Type B pancreatic cell (in vitro differentiated cells): ENCODE measurements at regions not wholly inside any gene's neighbourhood (a gene's known extent, or its start where the extent isn't known, plus 50 kb on each side); places are given as distances from the start of the nearest gene placed in this dataset.

Experiments used
- DNase-seq: peaks from one replicate; pipeline ENCODE4 v3.0.0; 2021; ENCODE audit warnings: mixed read lengths; ENCODE audit not compliant: unreplicated experiment; ENCODE audit errors: extremely low spot score
- H3K27ac Mint-ChIP-seq: 2 replicates; pipeline ENCODE4 v1.8.0; 2021; ENCODE audit warnings: mild to moderate bottlenecking, mixed read lengths
- H3K27me3 Mint-ChIP-seq: 2 replicates; pipeline ENCODE4 v1.8.0; 2021; ENCODE audit warnings: mixed read lengths
- H3K36me3 Mint-ChIP-seq: 2 replicates; pipeline ENCODE4 v1.8.0; 2021; ENCODE audit warnings: mixed read lengths
- H3K4me1 Mint-ChIP-seq: one replicate; pipeline ENCODE4 v1.8.0; 2021; ENCODE audit warnings: mixed read lengths; ENCODE audit not compliant: unreplicated experiment
- H3K4me3 Mint-ChIP-seq: 2 replicates; pipeline ENCODE4 v1.8.0; 2021; ENCODE audit warnings: mild to moderate bottlenecking, mixed read lengths
- H3K9me3 Mint-ChIP-seq: 2 replicates; pipeline ENCODE4 v1.8.0; 2021; ENCODE audit warnings: mixed read lengths
- CTCF ChIP-seq: fragments of 200-600 bp; sonication (generic); conservative IDR thresholded peaks from 2 replicates; pipeline ENCODE4 v1.5.0; 2021; ENCODE audit warnings: antibody characterized with exemption, mild to moderate bottlenecking

DNA sequence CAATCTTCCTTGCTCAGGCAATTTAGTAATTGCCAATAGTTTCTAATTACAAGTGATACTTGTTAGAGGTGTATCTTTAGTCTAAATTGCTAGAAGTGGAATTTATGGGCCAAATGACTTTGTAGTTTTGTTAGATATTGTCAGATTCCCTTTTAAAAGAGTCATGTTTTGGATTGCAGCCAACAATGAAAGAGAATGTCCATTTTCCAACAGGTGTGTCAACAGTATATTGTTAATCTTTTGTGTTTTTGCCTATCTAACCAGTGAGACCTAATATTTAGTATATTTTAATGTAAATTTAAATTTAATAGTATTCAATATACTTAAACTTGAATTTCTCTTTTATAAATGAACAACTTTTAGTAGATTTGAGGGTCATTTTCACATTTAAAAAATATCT, 259.4 kb upstream of the ETAA1 start:
- Mint-ChIP-seq H3K36me3 (no peaks in the 10 kb centered on the region), H3K9me3 (no peaks in the 10 kb centered on the region), H3K4me3 (no peak overlapping the region), H3K27ac (no peak overlapping the region), H3K4me1 (peaks cover 14% of the 10 kb centered on the region), H3K27me3 (no peaks in the 10 kb centered on the region)
- DNase-seq: no peak
- no peak for TF ChIP-seq CTCF

DNA sequence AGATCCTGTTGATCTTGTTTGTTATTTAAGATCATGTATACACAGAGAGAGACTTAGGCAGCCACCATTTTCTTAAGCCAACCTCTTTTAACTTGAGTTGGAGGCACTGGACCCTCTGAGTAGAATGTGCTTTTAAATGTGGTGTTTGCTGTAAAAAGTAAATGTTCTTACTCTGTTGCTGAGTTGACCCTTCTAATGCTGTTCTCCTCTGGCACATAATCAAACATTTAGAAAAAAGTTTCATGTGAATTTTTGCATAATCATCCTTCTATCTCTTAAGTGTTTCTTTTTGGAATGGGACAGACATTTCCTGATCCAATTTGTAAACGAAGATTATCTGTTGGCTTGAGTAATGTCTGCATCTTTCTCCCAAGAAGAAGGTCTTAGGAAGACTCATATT, 255.1 kb upstream of the ETAA1 start:
- DNase-seq: no peak
- Mint-ChIP-seq H3K27me3 (no peaks in the 10 kb centered on the region), H3K9me3 (no peaks in the 10 kb centered on the region), H3K4me1 (peaks cover 6% of the 10 kb centered on the region), H3K4me3 (no peak overlapping the region), H3K27ac (no peak overlapping the region), H3K36me3 (no peaks in the 10 kb centered on the region)
- TF ChIP-seq CTCF: no peak

DNA sequence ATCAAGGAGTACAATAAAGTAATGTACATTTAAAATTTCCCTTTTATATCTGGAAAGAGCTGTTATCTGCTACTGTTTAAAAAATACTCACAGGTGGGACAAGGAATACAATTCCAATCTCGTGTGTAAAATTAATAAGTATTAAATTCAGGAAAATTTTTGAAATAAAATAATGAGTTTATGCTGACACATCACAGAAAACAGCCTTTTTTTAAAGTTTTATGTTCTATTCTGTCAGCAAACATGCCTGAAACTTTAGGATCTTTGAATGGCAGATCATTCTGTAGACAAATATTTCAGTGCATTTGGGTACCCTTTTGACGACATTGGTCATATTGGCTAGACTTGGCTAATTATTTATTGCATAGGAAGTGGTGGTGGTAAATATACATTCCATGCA, 254.4 kb upstream of the ETAA1 start:
- H3K27ac Mint-ChIP-seq: no peak overlapping the region
- no peak for DNase-seq
- no peaks in the 10 kb centered on the region for H3K27me3 Mint-ChIP-seq
- peaks cover 6% of the 10 kb centered on the region for H3K4me1 Mint-ChIP-seq
- no peak overlapping the region for H3K4me3 Mint-ChIP-seq
- H3K36me3 Mint-ChIP-seq: no peaks in the 10 kb centered on the region
- H3K9me3 Mint-ChIP-seq: no peaks in the 10 kb centered on the region
- no peak for TF ChIP-seq CTCF

GRCh38 chr2:67145851-67146250, 251.3 kb upstream of the ETAA1 start:
- no peak for TF ChIP-seq CTCF
- peaks cover 6% of the 10 kb centered on the region for H3K4me1 Mint-ChIP-seq
- H3K4me3 Mint-ChIP-seq: no peak overlapping the region
- no peak overlapping the region for H3K27ac Mint-ChIP-seq
- no peak for DNase-seq
- H3K9me3 Mint-ChIP-seq: no peaks in the 10 kb centered on the region
- H3K36me3 Mint-ChIP-seq: no peaks in the 10 kb centered on the region
- H3K27me3 Mint-ChIP-seq: no peaks in the 10 kb centered on the region

DNA sequence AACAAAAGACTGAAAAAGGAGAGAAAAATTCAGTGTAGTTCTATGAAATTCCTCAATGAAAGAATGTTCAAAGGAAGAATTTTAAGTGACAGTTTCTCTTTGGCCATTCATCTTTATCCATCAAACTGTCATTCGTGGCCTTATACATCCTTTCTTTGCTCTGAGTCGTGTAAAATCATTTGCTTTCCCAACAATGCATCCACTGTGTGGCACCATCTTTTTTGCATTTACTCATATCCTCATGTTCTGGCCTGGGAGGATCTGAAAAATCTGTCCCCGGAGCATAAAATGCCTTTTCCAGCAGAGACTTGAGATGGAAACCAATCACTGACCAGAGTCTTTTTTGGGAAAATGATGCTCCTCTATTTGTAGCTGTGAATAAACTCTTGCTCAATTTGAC, 240.3 kb upstream of the ETAA1 start:
- peaks cover 10% of the 10 kb centered on the region for H3K36me3 Mint-ChIP-seq
- peaks cover 7% of the 10 kb centered on the region for H3K4me1 Mint-ChIP-seq
- no peak for TF ChIP-seq CTCF
- H3K9me3 Mint-ChIP-seq: peaks cover 19% of the 10 kb centered on the region
- H3K27me3 Mint-ChIP-seq: peaks cover 3% of the 10 kb centered on the region
- DNase-seq: no peak
- H3K4me3 Mint-ChIP-seq: no peak overlapping the region
- H3K27ac Mint-ChIP-seq: no peak overlapping the region

GRCh38 chr2:67158718-67159117, 238.4 kb upstream of the ETAA1 start:
- H3K27ac Mint-ChIP-seq: no peak overlapping the region
- H3K27me3 Mint-ChIP-seq: peaks cover 3% of the 10 kb centered on the region
- H3K4me3 Mint-ChIP-seq: no peak overlapping the region
- peaks cover 7% of the 10 kb centered on the region for H3K4me1 Mint-ChIP-seq
- H3K9me3 Mint-ChIP-seq: peaks cover 15% of the 10 kb centered on the region
- H3K36me3 Mint-ChIP-seq: peaks cover 3% of the 10 kb centered on the region
- no peak for TF ChIP-seq CTCF
- DNase-seq: no peak
